ENCODE measurements at regions not wholly inside any gene's neighbourhood (a gene's known extent, or its start where the extent isn't known, plus 50 kb on each side); places are given as distances from the start of the nearest gene placed in this dataset.
"Not testable (repeated sequence)": the region's sequence is repeated elsewhere in the genome, so short reads cannot be mapped to it uniquely, and the experiment has no call there.

GRCh38 chr7:32662509-32662908 is 167.2 kb downstream of the AVL9 start:
- intact Hi-C loops (cut with DNase I; ENCODE audit: low total_unique reads); H3K27ac ChIP-seq; H3K4me1 ChIP-seq; H3K4me3 ChIP-seq; DNase-seq; H3K9me3 ChIP-seq; H3K36me3 ChIP-seq; H3K27me3 ChIP-seq: not testable (repeated sequence)

- Histone ChIP-seq H3K27me3 (no peaks in the 10 kb centered on the region), H3K27ac (no peak overlapping the region), H3K4me1 (no peaks in the 10 kb centered on the region), H3K4me3 (no peak overlapping the region), H3K36me3 (no peaks in the 10 kb centered on the region), H3K9me3 (no peaks in the 10 kb centered on the region)
- DNase-seq = no peak
- no peak for TF ChIP-seq CTCF (IDR thresholded peaks at IDR 0.05)
- intact Hi-C loops (cut with DNase I; ENCODE audit: low total_unique reads) = no loop called here
These were observed 166.6 kb downstream of the AVL9 start for GRCh38 chr7:32661929-32662328.

GRCh38 chr7:32661501-32661900 is 166.2 kb downstream of the AVL9 start:
- H3K4me1 ChIP-seq = no peaks in the 10 kb centered on the region
- no peaks in the 10 kb centered on the region for H3K9me3 ChIP-seq
- no peak for TF ChIP-seq CTCF (IDR thresholded peaks at IDR 0.05)
- DNase-seq = no peak
- H3K27ac ChIP-seq = no peak overlapping the region
- intact Hi-C loops (cut with DNase I; ENCODE audit: low total_unique reads) = no loop called here
- H3K27me3 ChIP-seq = no peaks in the 10 kb centered on the region
- H3K4me3 ChIP-seq = no peak overlapping the region
- H3K36me3 ChIP-seq = no peaks in the 10 kb centered on the region

- intact Hi-C loops (cut with DNase I; ENCODE audit: low total_unique reads) = no loop called here
- H3K4me3 ChIP-seq = no peak overlapping the region
- no peak for DNase-seq
- no peak overlapping the region for H3K27ac ChIP-seq
- no peaks in the 10 kb centered on the region for H3K9me3 ChIP-seq
- no peaks in the 10 kb centered on the region for H3K36me3 ChIP-seq
- no peaks in the 10 kb centered on the region for H3K4me1 ChIP-seq
- H3K27me3 ChIP-seq = no peaks in the 10 kb centered on the region
- TF ChIP-seq CTCF (IDR thresholded peaks at IDR 0.05) = no peak
These were observed 165.6 kb downstream of the AVL9 start for GRCh38 chr7:32660936-32661335.

GRCh38 chr7:32659853-32660252 is 164.6 kb downstream of the AVL9 start:
- Histone ChIP-seq H3K9me3 (no peaks in the 10 kb centered on the region), H3K27me3 (no peaks in the 10 kb centered on the region), H3K4me1 (no peaks in the 10 kb centered on the region), H3K4me3 (no peak overlapping the region), H3K36me3 (no peaks in the 10 kb centered on the region), H3K27ac (no peak overlapping the region)
- DNase-seq = no peak
- TF ChIP-seq CTCF (IDR thresholded peaks at IDR 0.05) = no peak
- intact Hi-C loops (cut with DNase I; ENCODE audit: low total_unique reads) = no loop called here

GRCh38 chr7:32658467-32658869 is 163.2 kb downstream of the AVL9 start:
- TF ChIP-seq CTCF (IDR thresholded peaks at IDR 0.05) = no peak
- Histone ChIP-seq H3K4me3 (no peak overlapping the region), H3K4me1 (no peaks in the 10 kb centered on the region), H3K9me3 (no peaks in the 10 kb centered on the region), H3K27me3 (no peaks in the 10 kb centered on the region), H3K36me3 (no peaks in the 10 kb centered on the region), H3K27ac (no peak overlapping the region)
- DNase-seq = no peak
- intact Hi-C loops (cut with DNase I; ENCODE audit: low total_unique reads) = no loop called here

Data from tibial artery (tissue), 4 donors.